Thyroid gland (tissue), 4 donors: ENCODE measurements at regions not wholly inside any gene's neighbourhood (a gene's known extent, or its start where the extent isn't known, plus 50 kb on each side); places are given as distances from the start of the nearest gene placed in this dataset.

Experiments used
- CTCF ChIP-seq, 6 experiments: fragments of 200-600 bp in 3 of 6; fragments of 450-650 bp in 3 of 6; sonication (generic) in 3 of 6; IDR thresholded peaks; one replicate each; pipeline ENCODE4 v1.5.1; 2016 to 2019; ENCODE audit warnings: antibody characterized with exemption in 6 of 6, mild to moderate bottlenecking in 2 of 6, inconsistent platforms in 1 of 6, moderate library complexity in 1 of 6
- POLR2A ChIP-seq, 2 donors: fragments of 450-650 bp; IDR thresholded peaks; one replicate each; pipeline ENCODE4 v1.6.1; 2017; ENCODE audit warnings: antibody characterized with exemption in 2 of 2, mild to moderate bottlenecking in 2 of 2, moderate library complexity in 1 of 2

DNA sequence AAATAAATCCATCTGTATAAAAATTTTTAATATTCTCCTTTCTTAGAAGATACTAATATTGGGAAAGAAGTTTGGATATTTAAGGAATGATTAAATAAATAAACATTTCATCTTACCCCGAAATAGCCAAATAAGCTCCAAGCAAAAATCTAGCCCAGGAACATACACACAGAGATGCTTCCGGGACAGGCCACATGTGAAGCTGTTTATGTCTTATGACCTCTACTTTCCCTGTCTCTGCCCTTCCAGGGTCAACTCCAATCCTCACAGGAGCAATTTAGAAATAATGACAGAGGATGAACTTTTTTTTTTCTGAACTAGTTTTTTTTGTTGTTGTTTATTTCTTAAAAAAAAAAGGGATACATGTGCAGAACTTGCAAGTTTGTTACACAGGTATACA, 89.4 kb downstream of the BTG1 start:
- TF ChIP-seq CTCF (IDR thresholded peaks at IDR 0.05) (no peak), POLR2A (IDR thresholded peaks at IDR 0.05) (no peak)
